ENCODE measurements at regions not wholly inside any gene's neighbourhood (a gene's known extent, or its start where the extent isn't known, plus 50 kb on each side); places are given as distances from the start of the nearest gene placed in this dataset.

DNA sequence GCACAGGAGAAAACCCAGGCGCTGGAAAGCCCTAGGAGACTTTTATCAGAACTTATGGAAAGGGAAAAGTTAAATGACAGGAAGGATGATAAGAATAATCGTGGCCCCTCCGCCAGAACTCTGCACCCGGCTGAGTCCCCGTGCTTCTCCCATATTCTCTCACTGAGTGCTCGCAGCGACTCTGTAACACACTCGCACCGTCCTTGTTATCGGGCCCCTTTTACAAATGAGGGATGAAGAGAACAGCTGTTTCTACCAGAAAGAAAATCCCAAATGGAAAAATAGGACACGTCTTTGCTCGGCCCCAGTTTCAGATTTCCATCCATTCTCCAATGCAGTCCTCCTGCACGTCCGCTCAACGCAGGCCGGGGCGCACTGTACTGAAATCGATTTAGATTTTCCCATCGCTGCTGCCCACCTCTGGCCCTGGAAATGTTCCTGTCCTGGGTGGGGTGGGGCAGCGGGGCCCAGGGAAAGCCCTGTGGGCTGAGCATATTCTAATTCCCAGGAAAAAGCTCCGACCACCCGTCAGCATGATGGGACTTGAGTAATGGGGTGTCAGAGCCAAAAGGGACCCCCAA is 66.4 kb downstream of the KCNF1 start:
- ChIA-PET POLR2A (no interaction called here), CTCF (no interaction called here)
- no peak for DNase-seq (ENCODE audit: extremely low spot score)
- TF ChIP-seq, protein P1, sequence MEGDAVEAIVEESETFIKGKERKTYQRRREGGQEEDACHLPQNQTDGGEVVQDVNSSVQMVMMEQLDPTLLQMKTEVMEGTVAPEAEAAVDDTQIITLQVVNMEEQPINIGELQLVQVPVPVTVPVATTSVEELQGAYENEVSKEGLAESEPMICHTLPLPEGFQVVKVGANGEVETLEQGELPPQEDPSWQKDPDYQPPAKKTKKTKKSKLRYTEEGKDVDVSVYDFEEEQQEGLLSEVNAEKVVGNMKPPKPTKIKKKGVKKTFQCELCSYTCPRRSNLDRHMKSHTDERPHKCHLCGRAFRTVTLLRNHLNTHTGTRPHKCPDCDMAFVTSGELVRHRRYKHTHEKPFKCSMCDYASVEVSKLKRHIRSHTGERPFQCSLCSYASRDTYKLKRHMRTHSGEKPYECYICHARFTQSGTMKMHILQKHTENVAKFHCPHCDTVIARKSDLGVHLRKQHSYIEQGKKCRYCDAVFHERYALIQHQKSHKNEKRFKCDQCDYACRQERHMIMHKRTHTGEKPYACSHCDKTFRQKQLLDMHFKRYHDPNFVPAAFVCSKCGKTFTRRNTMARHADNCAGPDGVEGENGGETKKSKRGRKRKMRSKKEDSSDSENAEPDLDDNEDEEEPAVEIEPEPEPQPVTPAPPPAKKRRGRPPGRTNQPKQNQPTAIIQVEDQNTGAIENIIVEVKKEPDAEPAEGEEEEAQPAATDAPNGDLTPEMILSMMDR (IDR thresholded peaks at IDR 0.05; ENCODE audit: control extremely low read depth, extremely low read depth, low read depth, missing control alignments), result no peak

DNA sequence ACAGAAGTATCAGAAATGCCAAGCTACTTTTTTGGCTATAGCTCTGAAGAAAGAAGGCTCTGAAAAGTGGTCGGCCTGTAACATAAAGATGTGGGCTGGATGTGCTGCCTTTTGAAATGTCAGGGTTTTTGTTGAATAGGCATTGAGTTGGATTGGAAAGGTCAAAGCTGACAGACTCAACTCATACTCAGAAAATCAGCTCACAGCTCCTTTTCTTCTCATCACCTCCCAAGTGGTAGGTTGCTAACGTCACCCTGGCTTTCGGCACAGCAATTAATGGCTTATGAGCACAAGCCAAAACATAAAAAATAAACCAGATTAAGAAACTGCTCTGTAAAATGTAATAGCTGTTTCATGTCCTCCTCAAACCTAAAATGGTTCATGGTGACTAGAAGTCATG is 68.3 kb downstream of the KCNF1 start:
- CTCF ChIA-PET, result interaction anchor here (0.9 kb wide), 1 partner anchor 81 kb away, joined by 3 read pairs; no protein-coding TSS in a partner anchor
- DNase-seq (ENCODE audit: extremely low spot score), result no peak
- POLR2A ChIA-PET, result no interaction called here
- TF ChIP-seq, protein P1 (IDR thresholded peaks at IDR 0.05; ENCODE audit: control extremely low read depth, extremely low read depth, low read depth, missing control alignments), result no peak

DNA sequence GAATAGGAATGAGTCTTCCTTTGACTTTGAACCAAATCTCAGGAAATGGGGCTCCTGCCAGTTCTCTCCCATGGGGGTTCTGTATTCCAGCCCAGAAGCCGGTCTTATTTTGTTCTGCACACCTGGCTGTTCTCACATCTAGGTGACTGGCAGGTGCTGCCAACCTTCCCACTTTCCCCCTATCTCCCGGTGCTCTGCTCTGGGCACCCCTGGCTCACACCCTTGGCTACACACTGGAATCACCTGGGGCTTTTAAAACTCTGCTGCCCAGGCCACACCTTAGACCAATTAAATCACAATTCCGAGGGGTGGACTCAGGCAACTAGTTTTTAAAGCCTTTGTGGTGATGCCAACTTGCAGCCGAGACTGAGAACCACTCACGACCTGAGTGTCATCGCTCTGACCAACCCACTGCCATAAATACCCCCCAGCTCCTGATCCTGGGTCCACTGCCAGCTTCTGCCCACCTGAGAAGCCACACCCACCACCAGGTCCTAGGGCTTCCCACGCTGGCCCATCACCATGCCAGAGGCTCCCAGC is 69.2 kb downstream of the KCNF1 start:
- POLR2A ChIA-PET, result no interaction called here
- CTCF ChIA-PET, result no interaction called here
- TF ChIP-seq, protein P1 (IDR thresholded peaks at IDR 0.05; ENCODE audit: control extremely low read depth, extremely low read depth, low read depth, missing control alignments), result no peak
- no peak for DNase-seq (ENCODE audit: extremely low spot score)

DNA sequence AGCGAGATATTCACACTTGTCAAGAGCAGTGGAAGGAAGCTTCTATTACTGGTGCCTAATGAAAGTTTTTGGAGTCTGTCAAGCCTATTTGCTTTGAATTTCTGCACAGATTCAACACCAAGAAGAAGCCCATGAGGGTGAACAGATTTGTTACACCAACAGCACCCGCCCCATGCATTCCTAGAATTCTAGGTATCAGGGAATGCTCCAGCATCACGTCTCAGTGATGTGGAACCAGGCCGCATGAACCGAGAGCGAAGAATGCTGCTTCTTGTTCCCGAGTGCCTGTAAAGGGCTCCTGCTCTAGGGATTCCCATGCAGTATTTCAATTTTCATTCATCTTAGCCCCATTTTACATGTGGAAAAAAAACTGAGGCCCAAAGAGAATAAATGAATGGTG is 69.7 kb downstream of the KCNF1 start:
- TF ChIP-seq, protein P1 (IDR thresholded peaks at IDR 0.05; ENCODE audit: control extremely low read depth, extremely low read depth, low read depth, missing control alignments), result no peak
- POLR2A ChIA-PET, result no interaction called here
- DNase-seq (ENCODE audit: extremely low spot score), result no peak
- CTCF ChIA-PET, result no interaction called here

DNA sequence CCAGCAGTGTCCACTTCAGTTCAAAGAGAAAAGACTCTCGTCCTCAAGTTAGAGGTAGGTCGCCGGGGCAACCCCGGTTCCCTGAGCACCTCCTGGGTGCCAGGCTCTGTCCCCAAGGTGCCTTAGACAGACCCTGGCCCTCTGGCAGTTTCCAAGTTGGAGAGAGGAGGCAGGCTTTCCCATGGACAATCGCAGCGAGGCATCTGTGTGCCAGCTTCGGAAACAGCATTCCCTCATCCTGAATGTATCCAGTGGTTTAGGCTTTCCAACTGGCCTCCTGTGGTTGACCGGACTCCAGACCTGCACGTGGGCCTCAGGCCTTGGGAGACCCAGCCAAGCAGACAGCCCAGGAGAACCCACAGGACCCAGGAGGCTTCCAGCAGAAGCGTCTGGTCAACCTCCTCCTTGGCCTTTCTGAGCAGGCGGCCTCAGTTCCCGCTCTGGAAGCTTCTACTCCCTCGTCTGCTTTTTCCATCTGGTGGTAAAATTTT is 70.3 kb downstream of the KCNF1 start:
- TF ChIP-seq, protein P1 (IDR thresholded peaks at IDR 0.05; ENCODE audit: control extremely low read depth, extremely low read depth, low read depth, missing control alignments), result no peak
- ChIA-PET CTCF (no interaction called here), POLR2A (no interaction called here)
- no peak for DNase-seq (ENCODE audit: extremely low spot score)

DNA sequence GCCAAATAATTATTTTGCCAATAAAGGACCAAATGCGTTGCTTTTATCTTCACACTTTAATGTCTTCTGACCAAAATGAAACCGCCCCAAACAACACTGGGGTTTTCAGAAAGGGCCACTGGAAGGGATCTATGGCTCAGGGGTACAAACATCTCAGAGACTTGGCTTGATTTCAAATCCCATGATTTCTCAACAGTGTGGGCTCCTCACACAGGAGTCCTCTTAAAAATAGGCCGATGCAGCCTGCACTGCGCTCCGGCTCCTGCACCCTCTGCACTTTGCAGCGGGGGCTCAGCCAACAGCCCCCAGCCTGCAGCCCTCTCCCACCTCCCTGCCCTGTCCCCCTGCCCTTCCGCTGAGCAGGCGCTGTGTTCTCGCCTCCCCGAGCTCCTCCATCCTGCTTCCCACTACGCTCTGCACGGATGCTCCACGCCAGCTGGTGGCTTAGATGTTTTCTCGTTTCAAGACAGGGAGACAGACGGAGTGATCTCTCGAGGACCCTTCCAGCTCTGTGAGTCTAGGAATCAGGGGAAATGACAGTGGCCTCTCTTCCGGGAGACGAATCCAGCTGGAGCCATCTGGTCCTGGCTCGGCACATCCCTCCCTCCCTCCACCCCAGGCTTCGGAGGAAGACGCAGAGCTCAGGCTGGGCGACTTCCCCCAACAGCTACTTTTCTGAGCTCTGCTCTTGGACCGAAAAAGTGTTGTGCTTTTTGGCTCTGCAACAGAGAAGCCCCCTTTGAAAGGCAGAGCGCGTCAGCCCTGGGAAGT is 71.4 kb downstream of the KCNF1 start:
- POLR2A ChIA-PET, result no interaction called here
- DNase-seq (ENCODE audit: extremely low spot score), result no peak
- CTCF ChIA-PET, result no interaction called here
- TF ChIP-seq, protein P1 (IDR thresholded peaks at IDR 0.05; ENCODE audit: control extremely low read depth, extremely low read depth, low read depth, missing control alignments), result no peak

All from GM10248 (cell line).